GM13976 (cell line): ENCODE measurements at regions not wholly inside any gene's neighbourhood (a gene's known extent, or its start where the extent isn't known, plus 50 kb on each side); places are given as distances from the start of the nearest gene placed in this dataset.

Experiments used
- DNase-seq: peaks from one replicate; pipeline ENCODE4 v3.0.0; 2012; ENCODE audit warnings: low spot score
- in situ Hi-C: fragments of 300-500 bp; cut with MboI; formaldehyde crosslinking; loops from one replicate; pipeline ENCODE4 v1.12.0; 2022; ENCODE audit warnings: low sequenced_read_pairs, mixed read lengths, inconsistent platforms; ENCODE audit not compliant: unreplicated experiment
- TF ChIP-seq, protein P1 (sequence below): IDR thresholded peaks from 2 replicates; pipeline ENCODE4 v1.5.1; 2012; ENCODE audit warnings: borderline replicate concordance, mild to moderate bottlenecking; ENCODE audit not compliant: insufficient read depth; ENCODE audit errors: extremely low read depth, missing control alignments, control extremely low read depth

DNA sequence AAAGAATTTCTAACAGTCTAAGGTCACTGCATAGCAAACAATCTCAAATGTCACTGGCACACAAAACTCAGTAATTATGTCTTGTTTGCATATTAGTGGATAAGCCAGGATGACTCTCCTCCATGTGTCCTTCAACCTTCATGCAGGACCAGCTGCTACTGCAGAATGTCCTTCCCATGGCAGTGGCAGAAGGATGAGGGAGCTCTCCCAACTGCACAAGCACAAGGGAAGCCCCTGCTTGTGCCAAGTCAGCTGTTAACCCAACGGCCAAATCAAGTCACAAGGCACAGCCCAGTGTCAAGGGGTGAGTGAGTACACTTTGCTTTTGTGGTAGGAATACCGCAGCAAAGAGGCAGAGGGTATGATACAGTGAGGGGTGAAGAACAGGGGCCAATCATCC lies 59.3 kb upstream of the VWC2 start:
- in situ Hi-C loops = no loop called here
- DNase-seq = no peak
- TF ChIP-seq, protein P1, sequence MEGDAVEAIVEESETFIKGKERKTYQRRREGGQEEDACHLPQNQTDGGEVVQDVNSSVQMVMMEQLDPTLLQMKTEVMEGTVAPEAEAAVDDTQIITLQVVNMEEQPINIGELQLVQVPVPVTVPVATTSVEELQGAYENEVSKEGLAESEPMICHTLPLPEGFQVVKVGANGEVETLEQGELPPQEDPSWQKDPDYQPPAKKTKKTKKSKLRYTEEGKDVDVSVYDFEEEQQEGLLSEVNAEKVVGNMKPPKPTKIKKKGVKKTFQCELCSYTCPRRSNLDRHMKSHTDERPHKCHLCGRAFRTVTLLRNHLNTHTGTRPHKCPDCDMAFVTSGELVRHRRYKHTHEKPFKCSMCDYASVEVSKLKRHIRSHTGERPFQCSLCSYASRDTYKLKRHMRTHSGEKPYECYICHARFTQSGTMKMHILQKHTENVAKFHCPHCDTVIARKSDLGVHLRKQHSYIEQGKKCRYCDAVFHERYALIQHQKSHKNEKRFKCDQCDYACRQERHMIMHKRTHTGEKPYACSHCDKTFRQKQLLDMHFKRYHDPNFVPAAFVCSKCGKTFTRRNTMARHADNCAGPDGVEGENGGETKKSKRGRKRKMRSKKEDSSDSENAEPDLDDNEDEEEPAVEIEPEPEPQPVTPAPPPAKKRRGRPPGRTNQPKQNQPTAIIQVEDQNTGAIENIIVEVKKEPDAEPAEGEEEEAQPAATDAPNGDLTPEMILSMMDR = no peak

DNA sequence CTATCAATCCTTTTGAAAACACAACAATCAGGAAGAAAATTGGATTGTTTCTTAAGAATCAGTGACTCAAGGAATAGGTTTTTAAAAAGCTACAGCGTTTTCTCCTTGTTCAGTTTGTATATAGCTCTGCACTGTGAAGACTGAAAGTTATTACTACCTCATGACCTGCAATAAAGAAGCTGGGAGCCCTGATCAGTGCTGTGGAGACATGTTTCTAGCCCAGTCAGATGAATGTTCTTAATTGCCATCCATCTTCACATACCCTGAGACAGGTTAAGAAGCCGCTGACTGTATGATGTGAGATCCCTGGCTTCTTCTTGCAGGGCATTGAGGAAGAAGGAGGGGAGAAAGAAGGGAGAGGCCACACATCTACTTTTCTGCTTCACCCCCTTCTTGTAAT lies 58.0 kb upstream of the VWC2 start:
- in situ Hi-C loops = no loop called here
- TF ChIP-seq, protein P1 = no peak
- no peak for DNase-seq

DNA sequence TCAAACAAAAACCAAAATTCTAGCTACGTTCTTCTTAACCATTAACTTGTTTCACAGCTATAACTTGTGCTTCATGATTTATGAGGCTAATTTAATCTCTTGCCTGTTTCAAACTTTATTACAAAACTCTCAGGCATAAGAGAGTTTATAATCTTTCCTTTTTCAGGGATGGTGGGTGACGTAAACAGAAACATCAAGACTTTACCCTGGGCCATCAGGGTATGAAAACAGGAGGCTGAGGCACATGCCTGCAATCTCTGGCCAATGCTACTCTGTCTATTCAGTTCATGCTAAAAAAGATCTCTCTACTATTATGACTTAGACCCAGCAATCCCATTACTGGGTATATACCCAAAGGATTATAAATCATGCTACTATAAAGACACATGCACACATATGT lies 55.9 kb upstream of the VWC2 start:
- DNase-seq = no peak
- TF ChIP-seq, protein P1 = no peak
- in situ Hi-C loops = no loop called here

DNA sequence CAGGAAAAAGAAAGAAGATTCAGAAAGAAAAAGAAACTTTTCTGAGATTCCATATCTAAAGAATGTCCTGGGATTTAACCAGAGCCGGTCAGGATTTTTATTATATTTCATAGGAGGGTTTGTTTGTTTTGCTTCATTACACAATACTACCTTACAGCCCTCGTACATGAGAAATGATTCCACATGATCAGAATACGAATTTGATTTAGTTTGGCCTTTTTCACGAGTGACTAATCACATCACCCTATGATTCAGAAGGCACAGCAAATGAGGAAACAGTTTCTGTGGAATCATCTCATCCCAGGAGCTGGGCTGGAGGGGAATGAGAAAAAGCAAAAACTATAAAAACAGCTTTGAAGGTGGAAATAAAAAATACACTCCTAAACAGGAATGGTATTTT lies 54.7 kb upstream of the VWC2 start:
- TF ChIP-seq, protein P1 = no peak
- DNase-seq = no peak
- in situ Hi-C loops = no loop called here

DNA sequence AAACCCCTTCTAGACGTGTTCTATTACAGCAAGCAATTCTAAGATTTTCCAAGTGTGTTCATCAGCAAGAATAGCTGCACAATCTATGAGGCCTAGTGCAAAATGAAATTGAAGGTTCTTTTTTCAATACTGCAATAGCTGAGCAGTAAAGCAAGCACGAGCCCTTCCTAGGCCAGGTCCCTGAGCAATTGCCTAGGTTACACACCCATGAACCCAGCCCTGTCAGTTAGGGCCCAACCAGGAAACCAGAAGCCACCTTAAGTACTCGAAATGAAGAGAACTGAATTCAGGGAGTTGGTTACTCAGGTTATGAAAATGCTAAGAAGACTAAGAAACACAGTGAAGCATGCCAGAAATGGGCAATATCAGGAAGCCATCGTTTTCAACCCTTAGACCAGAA lies 52.0 kb upstream of the VWC2 start:
- in situ Hi-C loops = no loop called here
- TF ChIP-seq, protein P1 = no peak

More for the DNA sequence above, 52.0 kb upstream of the VWC2 start:
- DNase-seq = no peak
